Fibroblast of the aortic adventitia (primary cell): ENCODE measurements at regions not wholly inside any gene's neighbourhood (a gene's known extent, or its start where the extent isn't known, plus 50 kb on each side); places are given as distances from the start of the nearest gene placed in this dataset.

Experiments
- DNase-seq: peaks from one replicate; pipeline ENCODE4 v3.0.0-alpha.2; 2010; ENCODE audit warnings: low read depth
- H3K4me3 ChIP-seq: 2 replicates; pipeline ENCODE4 v1.5.1; 2011; ENCODE audit warnings: low read depth, mild to moderate bottlenecking, control low read depth, low read length, moderate library complexity
- CTCF ChIP-seq: IDR thresholded peaks from 2 replicates; pipeline ENCODE4 v1.5.1; 2011; ENCODE audit warnings: mild to moderate bottlenecking, low read length, control low read depth, inconsistent platforms; ENCODE audit not compliant: insufficient read depth

- no peak for DNase-seq
- TF ChIP-seq CTCF = no peak
- H3K4me3 ChIP-seq = no peak overlapping the region
Measured at GRCh38 chr6:92069781-92070180, 1349.6 kb downstream of the EPHA7 start.

- H3K4me3 ChIP-seq = no peak overlapping the region
- TF ChIP-seq CTCF = no peak
- no peak for DNase-seq
Measured at GRCh38 chr6:92052513-92052912, 1366.8 kb downstream of the EPHA7 start.

- no peak for TF ChIP-seq CTCF
- H3K4me3 ChIP-seq = no peak overlapping the region
- no peak for DNase-seq
Measured at GRCh38 chr6:92050216-92050615, 1369.1 kb downstream of the EPHA7 start.

GRCh38 chr6:92047860-92048259 lies 1371.5 kb downstream of the EPHA7 start:
- no peak for TF ChIP-seq CTCF
- no peak overlapping the region for H3K4me3 ChIP-seq
- no peak for DNase-seq

GRCh38 chr6:92047152-92047850 lies 1372.1 kb downstream of the EPHA7 start:
- TF ChIP-seq CTCF = no peak
- H3K4me3 ChIP-seq = no peak overlapping the region
- no peak for DNase-seq

GRCh38 chr6:92044312-92044711 lies 1375.0 kb downstream of the EPHA7 start:
- TF ChIP-seq CTCF = no peak

GRCh38 chr6:92043777-92044176 lies 1375.6 kb downstream of the EPHA7 start:
- TF ChIP-seq CTCF = no peak
- no peak for DNase-seq
- H3K4me3 ChIP-seq = no peak overlapping the region

More at GRCh38 chr6:92044312-92044711, 1375.0 kb downstream of the EPHA7 start:
- H3K4me3 ChIP-seq = no peak overlapping the region
- DNase-seq = no peak
